HT1080 (cell line): ENCODE measurements at regions not wholly inside any gene's neighbourhood (a gene's known extent, or its start where the extent isn't known, plus 50 kb on each side); places are given as distances from the start of the nearest gene placed in this dataset.

Source experiments
- DNase-seq: peaks from one replicate; pipeline ENCODE4 v3.0.0-alpha.2; 2015; ENCODE audit warnings: low read depth

DNA sequence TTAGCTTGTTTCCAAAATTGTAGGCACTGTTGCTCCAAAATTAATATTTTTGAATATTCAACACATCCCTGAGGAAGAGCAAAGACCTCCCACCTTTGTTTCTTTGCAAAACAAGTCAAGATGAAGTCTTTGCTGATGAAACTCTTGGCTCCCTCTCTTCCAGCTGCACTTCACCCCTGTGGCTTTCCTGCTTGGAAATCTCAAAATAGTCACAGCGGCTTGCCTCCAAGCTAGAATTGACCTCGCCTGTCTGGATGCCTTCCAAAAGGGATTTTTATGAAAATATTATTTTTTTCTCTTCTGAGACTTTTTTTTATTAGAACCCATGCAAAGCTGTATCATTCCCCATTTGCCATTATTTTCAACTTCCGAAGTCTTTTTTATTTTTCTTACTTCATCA is 71.1 kb upstream of the MROH9 start:
- no peak for DNase-seq

GRCh38 chr1:170864876-170865538 is 70.3 kb upstream of the MROH9 start:
- no peak for DNase-seq

DNA sequence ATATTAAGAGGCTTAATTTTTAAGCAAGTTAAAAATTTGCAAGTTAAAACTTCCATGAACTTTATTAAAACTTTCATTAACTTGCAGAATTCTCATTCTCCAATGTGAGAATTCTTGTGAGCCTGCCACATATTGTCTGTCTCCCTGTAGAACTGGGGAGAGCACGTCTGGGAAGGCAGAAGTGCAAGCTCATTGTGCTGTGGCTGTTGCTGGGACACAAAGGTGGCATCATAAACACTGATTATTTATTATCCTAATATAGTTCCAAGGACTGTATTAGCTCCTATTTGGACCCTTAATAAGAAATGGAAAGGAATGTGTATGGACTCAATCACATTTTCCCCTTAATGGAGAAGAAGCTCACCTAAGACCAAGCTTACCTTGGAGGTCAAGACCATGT is 68.7 kb upstream of the MROH9 start:
- DNase-seq, result no peak

GRCh38 chr1:170871868-170872267 is 63.5 kb upstream of the MROH9 start:
- no peak for DNase-seq

GRCh38 chr1:170872663-170873062 is 62.7 kb upstream of the MROH9 start:
- DNase-seq, result no peak

GRCh38 chr1:170874671-170875070 is 60.7 kb upstream of the MROH9 start:
- DNase-seq, result no peak

GRCh38 chr1:170881268-170882265 is 53.8 kb upstream of the MROH9 start:
- peak; percentile 41 for DNase-seq
